ENCODE measurements at regions not wholly inside any gene's neighbourhood (a gene's known extent, or its start where the extent isn't known, plus 50 kb on each side); places are given as distances from the start of the nearest gene placed in this dataset.
A peak's percentile ranks its signal among the peaks of the same experiment; 100 is the strongest.
"Not testable (repeated sequence)": the region's sequence is repeated elsewhere in the genome, so short reads cannot be mapped to it uniquely, and the experiment has no call there.

DNA sequence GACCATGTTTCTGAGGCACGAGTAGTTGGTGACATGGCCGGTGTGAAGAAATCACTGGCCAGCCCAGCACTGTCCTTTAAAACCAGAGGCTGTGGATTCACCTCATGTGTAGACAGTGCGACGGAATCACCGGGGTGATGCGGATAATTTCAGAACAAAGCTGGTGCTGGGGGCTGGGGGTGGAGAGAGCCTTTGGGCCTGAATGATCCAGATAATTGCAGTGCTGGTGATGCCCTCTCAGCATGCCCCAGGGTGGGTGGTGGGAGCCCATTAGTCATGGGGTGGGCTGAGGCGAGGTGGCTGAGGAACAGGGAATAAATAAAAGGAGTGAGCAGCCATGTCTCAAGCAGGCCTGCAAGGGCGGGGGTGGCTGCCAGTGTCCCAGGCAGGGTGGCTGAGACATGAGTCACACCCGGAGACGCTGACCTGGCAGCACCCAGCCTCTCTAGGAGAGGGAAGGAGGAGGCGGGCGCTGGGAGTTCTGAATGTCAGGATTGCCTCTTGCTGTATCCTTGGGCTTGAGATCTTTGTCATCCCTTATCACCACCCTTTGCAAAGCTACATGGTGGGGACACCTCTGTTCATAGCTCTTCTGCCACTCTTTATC, 61.1 kb upstream of the KCNK12 start:
- CTCF ChIA-PET = interaction anchor here (0.8 kb wide), 1 partner anchor 136 kb away, joined by 3 read pairs; no protein-coding TSS in a partner anchor

DNA sequence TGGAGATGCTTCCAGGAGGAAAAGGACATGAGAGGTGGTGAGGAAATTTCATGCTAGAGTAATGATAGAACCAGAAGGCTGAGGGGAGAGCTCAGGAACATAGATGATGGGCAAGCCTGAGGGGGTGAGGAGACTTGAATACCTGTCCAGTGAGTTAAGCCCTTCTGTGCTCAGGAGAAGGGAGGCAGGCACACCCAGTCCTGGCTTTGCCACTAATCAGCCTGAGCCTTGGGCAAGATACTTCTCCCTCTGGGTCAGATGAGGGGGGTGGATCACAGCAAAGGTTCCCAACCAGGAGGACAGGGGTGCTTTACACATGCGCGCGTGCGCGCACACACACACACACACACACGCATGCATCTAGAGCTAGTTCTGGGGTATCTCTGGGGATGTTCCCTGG, 60.5 kb upstream of the KCNK12 start:
- ChIA-PET POLR2A (no interaction called here), CTCF (no interaction called here)
- no peak for DNase-seq (ENCODE audit: low read depth, low spot score)
- H3K4me3 ChIP-seq (ENCODE audit: low read depth, low read length) = no peak overlapping the region
- TF ChIP-seq, protein P1, sequence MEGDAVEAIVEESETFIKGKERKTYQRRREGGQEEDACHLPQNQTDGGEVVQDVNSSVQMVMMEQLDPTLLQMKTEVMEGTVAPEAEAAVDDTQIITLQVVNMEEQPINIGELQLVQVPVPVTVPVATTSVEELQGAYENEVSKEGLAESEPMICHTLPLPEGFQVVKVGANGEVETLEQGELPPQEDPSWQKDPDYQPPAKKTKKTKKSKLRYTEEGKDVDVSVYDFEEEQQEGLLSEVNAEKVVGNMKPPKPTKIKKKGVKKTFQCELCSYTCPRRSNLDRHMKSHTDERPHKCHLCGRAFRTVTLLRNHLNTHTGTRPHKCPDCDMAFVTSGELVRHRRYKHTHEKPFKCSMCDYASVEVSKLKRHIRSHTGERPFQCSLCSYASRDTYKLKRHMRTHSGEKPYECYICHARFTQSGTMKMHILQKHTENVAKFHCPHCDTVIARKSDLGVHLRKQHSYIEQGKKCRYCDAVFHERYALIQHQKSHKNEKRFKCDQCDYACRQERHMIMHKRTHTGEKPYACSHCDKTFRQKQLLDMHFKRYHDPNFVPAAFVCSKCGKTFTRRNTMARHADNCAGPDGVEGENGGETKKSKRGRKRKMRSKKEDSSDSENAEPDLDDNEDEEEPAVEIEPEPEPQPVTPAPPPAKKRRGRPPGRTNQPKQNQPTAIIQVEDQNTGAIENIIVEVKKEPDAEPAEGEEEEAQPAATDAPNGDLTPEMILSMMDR (IDR thresholded peaks at IDR 0.05; ENCODE audit: insufficient read depth, low read length, missing control alignments) = no peak

More for the DNA sequence above, 61.1 kb upstream of the KCNK12 start:
- H3K4me3 ChIP-seq (ENCODE audit: low read depth, low read length) = no peak overlapping the region
- TF ChIP-seq, protein P1 (IDR thresholded peaks at IDR 0.05; ENCODE audit: insufficient read depth, low read length, missing control alignments) = no peak
- POLR2A ChIA-PET = no interaction called here
- DNase-seq (ENCODE audit: low read depth, low spot score) = peak; percentile 26

DNA sequence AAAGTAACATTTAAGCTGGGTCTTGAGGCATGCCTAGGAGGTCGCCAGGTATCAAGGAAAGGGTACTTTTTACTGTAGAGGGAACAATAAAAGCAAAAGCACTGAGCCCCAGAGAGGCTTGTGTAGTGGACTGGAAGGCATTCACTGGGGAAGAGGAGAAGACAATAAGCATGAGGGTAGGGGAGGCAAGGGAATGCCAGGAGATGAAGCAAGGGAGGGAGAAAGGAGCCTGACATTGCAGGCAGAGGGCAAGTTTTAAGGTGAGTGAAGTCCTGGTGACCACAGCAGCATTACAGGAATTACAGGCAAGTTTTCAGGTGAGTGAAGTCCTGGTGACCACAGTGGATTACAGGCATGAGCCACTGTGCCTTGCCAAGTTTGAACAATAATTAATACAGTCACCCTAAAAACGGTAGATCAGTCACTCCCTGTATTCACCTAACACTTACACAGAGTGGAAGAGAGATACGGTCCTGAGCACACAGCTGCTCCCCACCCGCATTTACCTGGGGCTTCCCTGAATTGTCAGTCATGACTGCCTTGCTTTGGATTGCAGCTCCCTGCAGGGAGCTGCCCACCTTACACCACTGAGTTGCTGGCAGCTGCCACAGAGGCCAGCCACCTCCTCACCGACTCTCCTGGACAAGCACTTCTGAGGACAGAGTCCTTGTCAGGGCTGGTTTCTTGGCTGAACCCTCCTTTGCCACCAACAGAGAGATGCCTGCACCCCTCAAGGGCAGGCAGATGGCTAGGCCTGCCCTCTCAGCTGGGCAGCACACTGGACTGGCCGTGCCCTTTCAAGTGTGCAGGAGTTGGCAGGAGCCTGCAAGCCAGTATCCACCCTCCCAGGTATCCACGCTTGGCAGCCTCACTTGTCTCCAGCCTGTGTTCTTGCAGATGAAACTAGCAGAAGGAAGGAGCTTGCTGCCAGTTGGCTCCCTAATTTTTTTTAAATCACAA, 59.0 kb upstream of the KCNK12 start:
- ChIA-PET POLR2A (no interaction called here), CTCF (no interaction called here)
- TF ChIP-seq, protein P1 (IDR thresholded peaks at IDR 0.05; ENCODE audit: insufficient read depth, low read length, missing control alignments) = no peak
- H3K4me3 ChIP-seq (ENCODE audit: low read depth, low read length) = no peak overlapping the region
- DNase-seq (ENCODE audit: low read depth, low spot score) = no peak

DNA sequence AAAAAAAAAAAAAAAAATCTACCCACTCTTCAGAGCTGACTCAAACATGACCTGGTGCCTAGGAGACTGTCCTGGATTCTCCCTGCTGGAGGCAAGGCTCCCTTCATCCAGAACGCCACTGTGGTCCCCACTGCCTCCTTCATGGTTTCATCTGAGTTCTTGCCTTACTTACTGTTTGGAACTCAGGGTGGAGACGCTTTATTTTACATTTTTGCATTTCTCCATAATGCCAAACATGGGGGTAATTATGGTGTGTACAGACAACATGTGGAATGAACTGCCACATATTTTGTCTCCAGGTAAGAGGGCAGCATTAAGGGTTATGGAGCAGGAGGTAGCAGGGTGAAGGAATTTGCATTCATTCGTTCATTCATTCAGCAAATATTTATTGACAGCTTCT, 58.1 kb upstream of the KCNK12 start:
- ChIA-PET POLR2A (no interaction called here), CTCF (no interaction called here)
- TF ChIP-seq, protein P1 (IDR thresholded peaks at IDR 0.05; ENCODE audit: insufficient read depth, low read length, missing control alignments) = no peak
- DNase-seq (ENCODE audit: low read depth, low spot score) = no peak
- H3K4me3 ChIP-seq (ENCODE audit: low read depth, low read length) = no peak overlapping the region

DNA sequence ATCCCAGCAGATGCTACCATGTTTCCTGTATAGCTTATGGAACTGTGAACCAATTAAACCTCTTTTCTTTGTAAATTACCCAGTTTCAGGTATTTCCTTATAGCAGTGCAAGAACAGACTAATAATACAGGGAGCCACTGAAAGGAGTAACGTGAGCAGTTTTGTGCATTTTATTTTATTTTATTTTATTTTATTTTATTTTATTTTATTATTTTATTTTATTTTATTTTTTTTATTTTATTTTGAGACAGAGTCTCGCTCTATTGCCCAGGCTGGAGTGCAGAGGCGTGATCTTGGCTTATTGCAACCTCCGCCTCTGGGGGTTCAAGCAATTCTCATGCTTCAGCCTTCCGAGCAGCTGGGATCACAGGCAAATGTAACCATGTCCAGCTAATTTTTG, 55.9 kb upstream of the KCNK12 start:
- H3K4me3 ChIP-seq (ENCODE audit: low read depth, low read length) = no peak overlapping the region
- TF ChIP-seq, protein P1 (IDR thresholded peaks at IDR 0.05; ENCODE audit: insufficient read depth, low read length, missing control alignments) = no peak
- POLR2A ChIA-PET = no interaction called here
- CTCF ChIA-PET = no interaction called here
- no peak for DNase-seq (ENCODE audit: low read depth, low spot score)

DNA sequence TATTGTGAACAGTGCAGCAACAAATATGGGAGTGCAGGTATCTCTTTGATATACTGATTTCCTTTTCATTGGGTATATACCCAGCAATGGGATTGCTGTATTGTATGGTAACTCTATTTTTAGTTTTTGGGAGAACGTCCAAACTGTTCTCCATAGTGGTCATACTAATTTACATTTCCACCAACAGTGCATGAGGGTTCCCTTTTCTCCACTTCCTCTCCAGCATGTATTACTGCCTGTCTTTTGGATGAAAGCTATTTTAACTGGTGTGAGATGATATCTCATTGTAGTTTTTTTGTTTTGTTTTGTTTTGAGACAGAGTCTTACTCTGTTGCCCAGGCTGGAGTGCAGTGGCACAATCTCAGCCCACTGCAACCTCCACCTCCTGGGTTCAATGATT, 52.4 kb upstream of the KCNK12 start:
- CTCF ChIA-PET = not testable (repeated sequence)

More for the DNA sequence above, 52.4 kb upstream of the KCNK12 start:
- POLR2A ChIA-PET; H3K4me3 ChIP-seq (ENCODE audit: low read depth, low read length); DNase-seq (ENCODE audit: low read depth, low spot score): not testable (repeated sequence)
